IPS DF 6.9 (cell line): ENCODE measurements at regions not wholly inside any gene's neighbourhood (a gene's known extent, or its start where the extent isn't known, plus 50 kb on each side); places are given as distances from the start of the nearest gene placed in this dataset.

Source experiments
- DNase-seq: peaks from one replicate; pipeline ENCODE4 v3.0.0-alpha.2; 2013; ENCODE audit warnings: low read depth, low spot score
- H3K27ac ChIP-seq: one replicate; pipeline ENCODE4 v1.5.1; 2013; ENCODE audit warnings: low read length, control low read depth
- H3K27me3 ChIP-seq: 2 replicates; pipeline ENCODE4 v1.6.1; 2013; ENCODE audit warnings: mild to moderate bottlenecking, low read length; ENCODE audit not compliant: control insufficient read depth, insufficient read depth
- H3K36me3 ChIP-seq: 2 replicates; pipeline ENCODE4 v1.6.1; 2013; ENCODE audit warnings: low read length; ENCODE audit not compliant: control insufficient read depth, insufficient read depth
- H3K4me1 ChIP-seq: 2 replicates; pipeline ENCODE4 v1.6.1; 2013; ENCODE audit warnings: low read length; ENCODE audit not compliant: control insufficient read depth, insufficient read depth
- H3K4me3 ChIP-seq: 2 replicates; pipeline ENCODE4 v1.5.1; 2013; ENCODE audit warnings: mild to moderate bottlenecking, low read length
- H3K9me3 ChIP-seq: 2 replicates; pipeline ENCODE4 v1.6.1; 2013; ENCODE audit warnings: low read length, inconsistent platforms; ENCODE audit not compliant: control insufficient read depth, insufficient read depth
- WGBS: extraction: QIAGEN DNeasy Blood & Tissue Kit; methylation state at CpG from one replicate; pipeline ENCODE4 v1.1.7; 2013; ENCODE audit warnings: mixed read lengths, missing lambda C conversion rate; ENCODE audit not compliant: insufficient read length, insufficient coverage; 5-methylcytosine and 5-hydroxymethylcytosine counted together

DNA sequence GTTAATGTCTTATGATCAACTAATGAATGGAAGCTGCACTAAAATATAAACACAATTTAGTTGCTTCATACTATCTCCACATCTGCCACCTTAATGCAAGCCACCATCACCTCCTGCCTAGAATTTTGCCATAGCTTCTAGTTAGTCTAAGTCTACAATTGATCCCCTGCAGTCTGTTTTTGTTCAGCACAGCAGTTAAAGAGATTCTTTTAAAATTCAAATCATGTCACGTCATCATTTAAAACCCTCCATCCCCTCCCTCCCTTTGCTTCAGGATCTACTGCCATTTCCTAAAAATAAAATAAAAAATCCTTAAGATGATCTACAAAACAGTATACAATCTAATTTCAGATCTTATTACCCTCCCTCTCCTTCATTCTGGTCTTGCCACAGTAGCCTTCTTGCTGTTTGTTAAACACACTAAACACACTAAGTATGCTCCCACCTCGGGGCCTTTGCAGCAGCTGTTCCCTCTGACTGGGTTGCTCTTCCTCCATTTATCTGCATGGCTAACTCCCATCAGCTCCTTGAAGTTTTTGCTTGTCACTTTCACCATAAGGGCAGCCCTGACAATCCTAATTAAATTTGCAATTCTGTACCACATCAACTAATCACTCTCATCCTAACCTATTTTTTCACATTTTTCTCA, 97.0 kb upstream of the FOXP2 start:
- Histone ChIP-seq H3K36me3 (no peaks in the 10 kb centered on the region), H3K4me3 (no peak overlapping the region), H3K4me1 (no peaks in the 10 kb centered on the region), H3K9me3 (no peaks in the 10 kb centered on the region), H3K27me3 (no peaks in the 10 kb centered on the region), H3K27ac (no peak overlapping the region)
- DNase-seq: no peak
- no CpG with 5 or more reads among the region's 2 CpGs for WGBS

DNA sequence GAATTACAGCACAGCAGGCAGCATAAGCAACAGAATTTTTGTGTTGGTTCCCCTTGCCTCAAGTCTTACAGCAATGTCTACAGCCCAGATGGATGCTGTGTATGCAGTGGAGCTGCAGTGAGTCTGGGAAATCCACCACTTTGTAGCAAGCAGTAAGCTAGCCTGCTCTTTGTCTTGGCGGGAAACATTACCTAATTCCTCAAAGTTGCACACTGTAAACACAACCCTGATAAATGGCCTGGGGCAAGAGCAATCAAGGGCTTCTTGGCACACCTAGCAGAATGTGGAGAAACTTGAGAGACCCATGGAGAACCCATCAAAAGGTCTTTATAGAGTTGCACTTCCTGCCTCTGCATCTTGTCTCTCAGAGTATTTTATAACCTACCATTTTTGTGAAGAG, 102.0 kb upstream of the FOXP2 start:
- Histone ChIP-seq H3K4me1 (no peaks in the 10 kb centered on the region), H3K27me3 (no peaks in the 10 kb centered on the region), H3K9me3 (no peaks in the 10 kb centered on the region), H3K4me3 (no peak overlapping the region), H3K36me3 (no peaks in the 10 kb centered on the region), H3K27ac (no peak overlapping the region)
- WGBS: no CpG with 5 or more reads among the region's 1 CpG
- DNase-seq: no peak

DNA sequence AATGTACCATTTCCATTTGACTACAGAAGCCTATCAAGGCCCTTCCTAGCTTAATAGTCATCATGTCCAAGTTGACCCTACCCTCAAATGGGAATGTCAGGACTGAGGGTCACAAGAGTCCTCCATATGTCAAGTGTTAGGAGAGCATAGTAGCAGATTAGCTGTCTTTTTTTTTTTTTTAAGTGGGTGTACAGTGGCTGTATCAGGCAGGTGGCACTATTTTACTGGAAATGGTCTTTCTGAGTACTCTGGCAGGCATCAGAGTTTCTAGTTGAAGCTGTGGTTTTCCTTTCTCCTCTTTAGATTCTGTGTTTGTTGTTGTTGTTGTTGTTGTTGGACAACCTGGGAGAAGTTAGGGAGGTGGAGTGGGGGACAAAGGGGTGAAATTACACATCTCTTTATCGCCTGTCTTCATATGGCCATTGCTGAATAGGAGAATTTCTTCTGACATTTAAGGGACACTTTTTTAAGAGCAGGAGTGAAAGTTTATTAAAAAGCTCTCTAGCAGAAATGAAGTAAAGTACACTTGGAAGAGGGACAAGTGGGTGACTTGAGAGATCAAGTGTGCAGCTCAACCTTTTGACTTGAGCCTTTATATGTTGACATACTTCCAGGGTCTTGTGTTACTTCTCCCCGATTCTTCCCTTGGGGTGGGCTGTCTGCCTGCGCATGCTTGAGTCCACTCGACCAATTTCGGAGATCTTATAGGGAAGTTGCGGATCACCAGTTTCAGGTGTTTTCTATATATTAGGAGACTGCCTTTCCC, 104.1 kb upstream of the FOXP2 start:
- DNase-seq: no peak
- H3K27ac ChIP-seq: no peak overlapping the region
- H3K4me3 ChIP-seq: no peak overlapping the region
- no peaks in the 10 kb centered on the region for H3K9me3 ChIP-seq
- H3K4me1 ChIP-seq: no peaks in the 10 kb centered on the region
- H3K27me3 ChIP-seq: no peaks in the 10 kb centered on the region
- WGBS: no CpG with 5 or more reads among the region's 6 CpGs
- H3K36me3 ChIP-seq: no peaks in the 10 kb centered on the region

DNA sequence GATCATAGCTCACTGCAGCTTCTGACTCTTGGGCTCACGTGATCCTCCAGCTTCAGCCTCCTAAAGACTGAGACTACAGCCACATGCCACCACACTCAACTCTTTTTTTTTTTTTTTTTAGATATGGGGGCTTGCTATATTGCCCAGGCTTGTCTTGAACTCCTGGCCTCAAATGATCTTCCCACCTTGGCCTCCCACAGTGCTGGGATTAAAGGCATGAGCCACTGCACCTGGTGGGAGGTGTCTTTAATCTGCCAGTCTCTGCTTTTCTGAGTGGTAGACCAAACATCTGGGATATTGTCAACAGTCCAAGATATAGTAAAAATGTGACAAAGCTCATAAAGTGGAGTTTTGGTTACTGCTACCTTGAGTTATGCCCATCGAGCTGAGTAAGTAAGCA, 104.9 kb upstream of the FOXP2 start:
- H3K4me1 ChIP-seq: no peaks in the 10 kb centered on the region
- no peak overlapping the region for H3K27ac ChIP-seq
- no CpG with 5 or more reads among the region's 2 CpGs for WGBS
- DNase-seq: no peak
- H3K36me3 ChIP-seq: no peaks in the 10 kb centered on the region
- H3K4me3 ChIP-seq: no peak overlapping the region
- H3K9me3 ChIP-seq: no peaks in the 10 kb centered on the region
- no peaks in the 10 kb centered on the region for H3K27me3 ChIP-seq

DNA sequence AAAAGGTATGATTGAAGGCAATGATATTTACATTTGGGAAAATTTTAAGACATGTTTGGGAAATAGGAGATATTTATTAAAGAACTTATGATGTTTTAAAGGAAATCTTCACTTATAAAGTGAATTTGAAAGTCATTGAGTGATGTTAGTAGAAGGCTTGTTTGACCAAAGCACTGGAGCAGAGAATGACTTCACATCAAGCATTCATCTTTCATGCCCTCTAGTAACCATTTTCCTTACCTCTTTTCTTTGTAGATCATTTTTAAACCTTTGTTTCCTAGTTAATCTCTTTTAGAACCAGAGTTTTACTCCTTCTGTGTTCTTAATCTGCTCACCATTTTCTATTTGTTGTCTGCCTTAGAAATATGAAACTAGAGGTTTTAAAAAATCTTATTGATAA, 111.3 kb upstream of the FOXP2 start:
- H3K4me3 ChIP-seq: no peak overlapping the region
- no peak for DNase-seq
- H3K9me3 ChIP-seq: no peaks in the 10 kb centered on the region
- no peak overlapping the region for H3K27ac ChIP-seq
- no peaks in the 10 kb centered on the region for H3K36me3 ChIP-seq
- no peaks in the 10 kb centered on the region for H3K4me1 ChIP-seq
- no peaks in the 10 kb centered on the region for H3K27me3 ChIP-seq

DNA sequence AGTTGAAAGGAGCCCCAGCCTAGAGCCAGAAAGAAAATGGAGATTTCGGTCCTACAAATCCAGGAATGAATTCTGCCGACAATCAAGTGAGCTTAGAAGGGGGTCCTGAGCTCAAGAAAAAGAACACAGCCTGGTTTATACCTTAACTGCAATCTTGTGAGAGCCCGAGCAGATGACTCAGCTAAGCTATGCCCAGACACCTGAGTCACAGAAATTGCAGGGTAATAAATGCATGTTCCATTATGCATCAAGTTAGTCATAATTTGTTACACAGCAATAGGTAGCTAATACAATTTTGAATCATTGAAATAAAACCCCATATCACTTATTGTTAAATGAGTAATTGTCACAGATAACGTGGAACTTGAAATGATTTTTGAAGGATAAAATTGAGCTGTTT, 111.8 kb upstream of the FOXP2 start:
- no peak for DNase-seq
- Histone ChIP-seq H3K36me3 (no peaks in the 10 kb centered on the region), H3K4me1 (no peaks in the 10 kb centered on the region), H3K27me3 (no peaks in the 10 kb centered on the region), H3K9me3 (no peaks in the 10 kb centered on the region), H3K27ac (no peak overlapping the region), H3K4me3 (no peak overlapping the region)
- no CpG with 5 or more reads among the region's 4 CpGs for WGBS

DNA sequence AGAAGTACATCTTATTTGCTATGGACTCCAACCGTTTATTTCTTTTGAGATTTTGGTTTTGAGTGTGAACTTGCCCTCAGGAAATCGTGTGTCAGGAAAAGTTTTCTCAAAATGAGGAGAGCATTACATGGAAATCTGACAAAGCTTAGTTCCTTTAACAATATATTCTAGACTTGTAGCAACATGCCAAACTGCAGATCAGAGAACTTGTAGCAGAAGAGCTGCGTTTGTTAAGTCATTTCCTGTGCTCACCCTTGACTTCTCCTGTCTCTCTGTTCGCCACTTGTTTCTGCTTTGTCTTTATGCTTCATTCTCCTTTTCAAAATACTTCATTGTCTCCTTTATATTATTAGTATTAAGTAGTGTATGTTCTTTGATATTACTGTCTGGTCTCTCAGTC, 116.6 kb upstream of the FOXP2 start:
- H3K27ac ChIP-seq: no peak overlapping the region
- no peak for DNase-seq
- WGBS: no CpG with 5 or more reads among the region's 4 CpGs
- H3K4me1 ChIP-seq: no peaks in the 10 kb centered on the region; the same call in 1 of the 2 replicates
- no peaks in the 10 kb centered on the region for H3K36me3 ChIP-seq
- no peaks in the 10 kb centered on the region for H3K27me3 ChIP-seq
- no peaks in the 10 kb centered on the region for H3K9me3 ChIP-seq
- no peak overlapping the region for H3K4me3 ChIP-seq

DNA sequence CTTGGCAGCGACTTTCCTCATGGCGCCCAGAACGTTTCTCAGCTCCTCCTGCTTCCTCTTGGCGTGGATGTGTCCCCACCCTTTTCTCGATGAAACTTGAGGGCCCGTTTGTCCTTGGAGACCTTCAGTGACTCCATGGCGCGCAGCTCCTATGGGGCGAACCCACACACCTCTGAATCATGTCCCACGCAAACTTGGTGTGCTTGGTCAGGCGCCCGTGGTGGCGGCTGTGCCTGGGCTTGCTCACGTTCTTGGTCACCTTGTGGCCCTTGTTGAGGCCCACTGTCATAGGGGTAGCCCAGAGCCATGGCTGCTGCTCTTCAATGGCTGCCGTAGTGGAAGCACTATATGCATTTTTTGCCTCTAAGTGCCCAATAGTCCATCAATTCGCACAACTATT, 117.5 kb upstream of the FOXP2 start:
- Histone ChIP-seq H3K27ac (no peak overlapping the region), H3K36me3 (no peaks in the 10 kb centered on the region), H3K9me3 (no peaks in the 10 kb centered on the region), H3K4me3 (no peak overlapping the region), H3K27me3 (no peaks in the 10 kb centered on the region), H3K4me1 (no peaks in the 10 kb centered on the region; the same call in 1 of the 2 replicates)
- DNase-seq: no peak
- WGBS: no CpG with 5 or more reads among the region's 16 CpGs

DNA sequence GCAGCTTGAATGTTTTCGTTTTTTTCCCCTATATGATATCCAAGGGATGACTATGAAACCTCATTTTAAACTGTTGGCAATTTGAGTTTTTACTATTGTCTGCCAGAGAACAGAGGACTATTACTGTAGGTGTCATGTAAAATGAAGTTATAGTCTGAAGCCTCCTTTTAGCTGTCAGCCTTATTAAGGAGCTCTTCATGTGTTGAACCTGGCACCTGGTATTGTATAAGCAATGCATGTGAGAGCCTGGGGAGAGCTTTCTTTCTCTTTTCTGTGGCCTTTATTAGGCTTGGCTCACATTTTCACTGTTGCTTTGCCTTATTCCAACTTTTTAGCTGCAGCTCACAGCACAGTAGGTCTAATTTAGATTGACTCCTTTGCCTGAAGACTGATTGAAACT, 119.1 kb upstream of the FOXP2 start:
- Histone ChIP-seq H3K9me3 (no peaks in the 10 kb centered on the region), H3K27me3 (no peaks in the 10 kb centered on the region), H3K4me3 (no peak overlapping the region), H3K27ac (no peak overlapping the region), H3K4me1 (no peaks in the 10 kb centered on the region; the same call in 1 of the 2 replicates), H3K36me3 (no peaks in the 10 kb centered on the region)
- no CpG with 5 or more reads among the region's 1 CpG for WGBS
- DNase-seq: no peak

DNA sequence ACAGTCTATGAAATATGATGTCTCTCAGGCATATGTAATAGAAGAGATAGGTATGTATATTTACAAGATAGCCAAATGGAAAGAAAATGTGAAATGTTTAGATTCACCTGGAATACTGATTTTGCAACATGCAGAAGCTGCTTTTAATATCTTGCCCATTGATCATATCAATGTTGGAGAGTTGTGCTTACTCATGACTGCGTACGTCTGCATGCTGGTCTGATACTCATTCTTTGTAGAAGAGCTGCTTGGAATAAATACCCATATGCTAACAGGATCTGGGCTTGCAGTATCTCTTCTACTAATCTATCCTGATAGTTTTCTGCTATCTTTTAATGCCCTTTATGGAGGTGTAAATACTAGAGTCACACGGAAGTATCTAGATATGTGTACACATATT, 120.6 kb upstream of the FOXP2 start:
- no CpG with 5 or more reads among the region's 3 CpGs for WGBS
- Histone ChIP-seq H3K27me3 (no peaks in the 10 kb centered on the region), H3K4me3 (no peak overlapping the region), H3K36me3 (no peaks in the 10 kb centered on the region), H3K27ac (no peak overlapping the region), H3K9me3 (no peaks in the 10 kb centered on the region), H3K4me1 (no peaks in the 10 kb centered on the region; the same call in 1 of the 2 replicates)
- no peak for DNase-seq
